HG03342 (cell line): ENCODE measurements at regions not wholly inside any gene's neighbourhood (a gene's known extent, or its start where the extent isn't known, plus 50 kb on each side); places are given as distances from the start of the nearest gene placed in this dataset.

Experiments
- ATAC-seq: cut with Tn5 transposase; IDR thresholded peaks from one replicate; pipeline ENCODE4 v1.9.1; 2021; ENCODE audit warnings: mild to moderate bottlenecking, moderate library complexity; ENCODE audit not compliant: unreplicated experiment

DNA sequence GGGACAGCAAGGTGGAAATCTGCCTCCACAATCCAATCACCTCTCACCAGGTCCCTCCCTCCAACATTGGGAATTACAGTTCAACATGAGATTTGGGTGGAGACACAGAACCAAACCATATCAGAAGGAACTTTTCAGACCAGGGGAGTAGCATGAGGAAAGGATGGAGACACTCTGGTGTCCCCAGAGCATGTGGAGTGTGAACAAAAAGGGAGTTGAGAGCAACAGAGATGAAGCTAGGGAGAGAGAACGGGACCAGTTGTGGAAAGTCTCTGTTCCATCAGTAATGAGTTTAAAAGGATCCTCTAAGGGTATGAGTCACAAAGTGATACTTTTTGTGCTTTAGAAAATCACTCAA, 382.0 kb downstream of the SFMBT2 start:
- no peak for ATAC-seq

DNA sequence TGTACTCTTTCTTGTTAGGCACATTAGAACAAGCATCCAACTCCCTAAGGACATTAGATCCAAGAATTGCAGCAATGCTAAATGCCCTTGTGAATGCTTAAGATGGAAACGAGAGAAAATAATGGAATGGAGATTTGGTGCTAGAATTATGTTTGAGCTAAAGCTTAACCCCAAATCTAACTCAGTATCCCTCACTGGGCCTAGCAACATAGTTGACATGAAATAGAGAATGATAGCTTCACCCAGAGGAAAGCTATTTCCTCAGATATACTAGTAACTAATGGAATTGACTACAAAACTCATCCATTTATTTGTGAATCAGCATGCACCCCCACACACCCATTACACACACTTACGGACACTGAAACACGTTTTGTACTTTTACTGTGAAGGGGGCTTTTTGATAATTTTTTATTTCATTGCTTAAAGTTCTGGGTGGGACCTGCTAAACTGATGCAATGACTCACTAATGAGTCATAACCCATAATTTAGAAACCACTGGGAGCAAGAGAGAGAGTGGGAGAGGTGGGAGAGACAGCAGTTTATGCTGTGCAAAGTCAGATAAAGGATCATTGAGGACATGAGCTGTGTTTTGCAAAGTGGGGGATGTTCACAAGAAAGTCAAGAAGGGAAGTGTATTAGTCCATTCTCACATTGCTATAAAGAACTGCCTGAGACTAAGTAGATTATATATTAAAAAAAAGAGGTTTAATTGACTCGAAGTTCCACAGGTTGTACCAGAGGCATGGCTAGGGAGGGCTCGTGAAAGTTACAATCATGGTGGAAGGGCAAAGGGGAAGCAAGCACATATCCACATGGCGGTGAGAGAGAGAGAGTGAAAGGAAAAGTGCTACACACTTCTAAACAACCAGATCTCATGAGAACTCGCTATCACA, 382.7 kb downstream of the SFMBT2 start:
- ATAC-seq = no peak

DNA sequence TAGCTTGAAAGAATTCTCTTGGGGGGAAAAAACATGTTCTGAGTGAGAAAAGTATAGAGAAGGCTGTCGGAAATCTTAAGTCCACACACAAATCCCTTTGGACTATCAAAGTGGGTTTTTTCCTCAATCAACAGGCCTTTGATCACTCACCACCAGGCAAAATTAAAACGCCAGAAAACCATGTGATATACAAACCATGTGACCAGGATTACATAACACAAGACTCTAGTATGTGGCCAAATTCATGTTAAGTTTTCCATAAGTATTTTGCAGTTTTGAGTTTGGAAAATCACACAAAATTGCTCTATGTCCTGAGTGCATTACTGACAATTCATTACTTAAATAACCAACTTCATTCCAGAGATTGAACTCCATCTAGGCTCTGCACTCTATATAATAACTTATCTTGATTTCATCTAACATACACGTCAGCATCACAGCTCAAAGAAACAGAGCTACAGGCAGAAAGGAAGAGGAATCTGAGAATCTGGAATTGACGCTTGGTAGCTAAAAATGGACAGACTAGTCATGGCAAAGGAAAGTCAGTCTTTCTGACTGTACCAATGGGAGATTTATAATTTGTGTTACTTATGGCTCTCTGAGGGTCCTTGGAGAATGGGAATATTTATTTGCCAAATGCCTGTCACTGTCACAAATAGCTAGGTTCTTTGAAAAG, 383.5 kb downstream of the SFMBT2 start:
- no peak for ATAC-seq

DNA sequence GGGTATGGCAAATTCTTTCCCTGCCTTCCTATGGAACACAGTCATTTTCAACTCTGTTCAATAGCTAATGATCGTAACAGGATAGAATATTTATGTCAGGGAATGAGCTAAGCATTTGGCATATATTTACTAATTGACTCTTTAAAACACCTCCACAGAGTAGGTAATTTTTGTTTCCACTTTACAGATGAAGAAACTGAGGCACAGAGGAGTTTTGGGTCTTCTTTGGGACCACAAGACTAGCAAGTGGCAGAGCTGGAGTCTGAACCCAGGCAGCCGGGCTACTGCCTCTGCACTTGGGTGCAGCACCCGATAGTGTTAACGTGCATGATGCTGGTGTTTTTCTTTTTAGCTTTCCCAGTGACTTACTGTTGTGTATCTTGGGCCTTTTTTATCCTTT, 384.0 kb downstream of the SFMBT2 start:
- ATAC-seq = no peak

DNA sequence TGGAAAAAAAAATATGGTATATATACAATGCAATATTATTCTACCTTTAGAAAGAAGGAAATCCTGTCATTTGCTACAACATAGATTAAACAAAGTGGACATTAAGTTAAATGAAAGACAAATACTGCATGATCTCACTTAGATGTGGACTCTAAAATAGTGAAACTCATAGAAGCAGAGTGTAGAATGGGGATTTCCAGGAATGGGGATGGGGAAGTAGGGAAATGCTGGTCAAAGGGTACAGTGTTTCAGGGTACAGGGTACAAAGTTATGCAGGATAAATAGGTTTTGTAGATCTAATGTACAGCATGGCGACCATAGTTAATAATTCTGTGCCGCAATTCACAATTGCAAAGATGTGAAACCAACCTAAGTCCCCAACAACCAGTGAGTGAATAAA, 385.5 kb downstream of the SFMBT2 start:
- ATAC-seq = no peak

DNA sequence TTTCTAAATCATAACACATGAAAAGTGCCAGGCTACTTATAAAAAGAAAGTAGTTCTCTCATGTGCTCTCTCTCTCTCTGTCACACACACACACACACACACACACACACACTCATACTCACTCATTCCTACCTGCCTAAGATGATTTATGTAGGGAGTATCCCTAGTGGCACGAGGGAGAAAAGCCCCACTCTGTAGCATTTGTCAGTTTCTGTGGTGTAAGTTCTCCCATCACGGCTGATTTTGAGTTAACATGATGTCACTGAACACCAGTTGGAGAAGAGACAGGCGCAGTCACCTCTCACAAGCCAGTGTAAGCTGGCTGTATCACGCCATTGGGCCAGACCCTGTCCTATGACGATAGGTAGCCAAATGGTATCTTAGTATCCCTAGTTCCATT, 395.4 kb downstream of the SFMBT2 start:
- no peak for ATAC-seq

DNA sequence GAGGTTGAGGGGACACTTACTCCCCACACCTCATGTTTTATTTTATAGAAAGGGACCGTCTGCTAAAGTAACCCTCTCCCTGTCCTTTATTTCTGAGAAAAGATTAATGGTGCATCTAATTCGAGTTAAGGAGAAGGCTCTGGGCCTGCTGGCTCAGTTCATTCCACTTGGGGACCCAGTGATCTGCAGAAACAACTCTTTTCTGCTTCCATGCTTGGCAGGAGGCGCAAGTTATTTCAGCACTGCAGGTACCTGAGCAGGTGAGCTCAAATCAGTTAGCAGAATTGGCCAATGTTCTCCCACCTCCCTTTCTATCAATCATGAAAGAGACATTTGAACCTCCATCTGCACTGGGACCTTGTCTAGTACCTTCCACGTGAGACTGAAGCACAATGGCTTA, 396.1 kb downstream of the SFMBT2 start:
- ATAC-seq = no peak

DNA sequence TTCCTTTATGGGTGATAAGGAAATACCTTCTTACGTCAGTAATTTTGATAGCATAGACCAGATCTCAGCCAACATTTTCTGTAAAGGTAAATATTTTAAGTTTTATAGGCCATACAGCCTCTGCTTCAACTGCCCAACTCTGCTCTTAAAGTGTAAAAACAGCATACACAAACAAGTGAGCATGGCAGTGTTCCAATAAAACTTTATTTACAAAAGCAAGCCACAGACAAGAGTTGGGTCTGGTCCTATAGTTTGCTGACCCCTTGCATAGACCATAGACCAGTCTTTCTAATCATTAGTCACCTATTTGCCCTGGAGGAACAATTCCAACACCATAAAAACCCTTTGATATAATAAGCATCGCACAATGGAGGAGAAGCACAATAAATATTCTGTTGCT, 398.8 kb downstream of the SFMBT2 start:
- no peak for ATAC-seq

DNA sequence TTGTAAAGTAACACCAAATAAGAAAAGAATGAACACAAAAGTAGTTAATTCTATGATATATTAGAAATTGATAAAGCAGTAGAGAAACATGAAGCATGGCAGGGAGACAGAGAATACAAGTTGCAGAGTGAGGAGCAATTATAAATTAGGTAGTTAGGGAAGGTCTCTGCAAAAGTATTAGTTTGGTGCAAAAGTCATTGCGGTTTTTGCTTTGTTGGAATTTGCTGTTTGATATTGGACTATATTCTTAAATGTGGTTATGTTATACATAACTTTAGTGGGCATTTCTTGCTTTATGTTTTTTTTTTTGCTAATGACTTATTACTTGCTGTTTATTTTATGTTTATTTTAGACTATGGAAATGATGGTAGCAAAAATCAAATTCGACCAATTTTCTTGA, 402.2 kb downstream of the SFMBT2 start:
- ATAC-seq = no peak

DNA sequence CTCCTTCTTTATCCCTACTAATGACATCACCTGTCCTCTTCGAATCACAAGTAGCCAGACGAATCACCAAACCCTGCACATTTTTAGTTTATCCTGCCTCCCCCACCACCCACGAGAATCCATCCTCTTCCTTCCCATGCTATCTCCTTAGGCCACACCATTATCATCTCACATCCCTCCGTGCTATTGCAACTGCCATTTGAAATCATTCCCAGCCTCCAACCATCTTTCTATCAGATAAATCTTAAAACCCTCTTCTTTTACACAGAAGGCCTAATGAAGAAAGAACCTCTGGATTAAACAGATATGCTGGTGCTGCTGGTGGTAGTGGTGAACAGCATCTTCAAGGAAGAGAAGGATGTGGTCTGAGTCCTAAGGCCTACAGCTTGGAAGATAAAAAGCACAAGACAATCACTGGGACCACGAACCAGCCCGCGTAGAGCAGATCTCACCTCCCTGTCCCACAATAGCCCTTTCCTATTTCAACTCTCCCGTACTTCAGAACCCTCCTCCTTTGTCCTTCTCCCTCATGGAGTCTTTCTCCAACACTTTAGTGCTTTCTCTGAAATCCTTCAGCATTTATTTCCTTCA, 403.1 kb downstream of the SFMBT2 start:
- no peak for ATAC-seq

DNA sequence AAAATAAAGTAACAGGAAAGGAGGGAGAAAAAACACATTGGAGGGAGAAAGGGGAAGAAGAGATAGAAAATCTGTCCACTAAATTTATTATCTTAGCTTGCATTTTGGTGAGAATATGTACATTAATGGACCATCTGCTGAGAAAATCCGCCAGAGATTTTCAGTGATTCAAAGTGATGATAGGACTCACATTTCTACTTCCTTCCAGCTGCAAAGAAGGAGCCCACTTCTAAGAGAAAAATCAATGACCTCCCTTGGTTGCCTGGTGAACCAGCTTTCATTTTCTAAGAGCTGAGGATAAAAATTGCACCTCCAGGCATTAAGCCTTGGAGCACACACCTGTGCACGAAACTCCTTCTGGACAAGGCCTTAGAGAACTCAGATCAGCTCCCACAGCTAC, 404.3 kb downstream of the SFMBT2 start:
- ATAC-seq = no peak

DNA sequence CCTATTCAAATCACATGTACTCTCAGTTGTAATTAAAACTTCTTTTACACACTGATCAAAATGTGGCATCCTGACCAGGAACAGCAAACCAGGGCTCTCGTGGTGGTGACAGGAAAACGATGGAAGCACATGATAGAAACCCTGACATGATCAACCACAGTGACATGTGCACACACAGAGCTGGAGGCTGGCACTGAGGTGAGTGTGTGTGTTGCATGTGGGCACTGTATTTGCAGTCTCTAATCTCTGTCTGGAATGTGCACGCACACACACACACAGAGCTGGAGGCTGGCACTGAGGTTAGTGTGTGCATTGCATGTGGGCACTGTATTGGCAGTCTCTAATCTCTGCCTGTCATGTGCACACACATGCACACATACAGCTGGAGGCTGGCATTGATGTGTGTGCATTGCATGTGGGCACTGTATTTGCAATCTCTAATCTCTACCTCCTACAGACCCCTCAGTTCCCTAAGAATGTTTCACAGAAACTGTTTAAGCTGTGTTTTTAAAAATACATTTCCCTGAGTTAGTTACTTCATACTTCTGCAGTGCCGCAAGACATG, 406.9 kb downstream of the SFMBT2 start:
- ATAC-seq = no peak

DNA sequence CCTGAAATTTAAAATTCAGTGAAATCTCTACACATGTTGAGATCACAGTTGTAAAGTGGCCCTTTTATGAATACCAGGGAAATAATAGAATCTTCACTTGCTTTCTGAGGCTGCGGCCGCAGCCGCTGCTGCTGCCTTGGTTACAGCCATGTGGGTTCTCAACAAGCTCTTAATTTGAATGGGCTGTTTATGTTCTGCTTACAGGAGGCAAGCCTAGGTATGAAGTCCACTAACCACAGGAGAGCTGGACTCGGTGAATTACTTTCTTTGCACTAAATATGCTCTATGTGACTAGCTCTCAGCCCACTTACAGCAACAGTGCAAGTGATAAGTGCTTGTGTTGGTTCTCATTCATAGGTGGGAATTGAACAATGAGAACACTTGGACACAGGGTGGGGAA, 410.8 kb downstream of the SFMBT2 start:
- no peak for ATAC-seq

DNA sequence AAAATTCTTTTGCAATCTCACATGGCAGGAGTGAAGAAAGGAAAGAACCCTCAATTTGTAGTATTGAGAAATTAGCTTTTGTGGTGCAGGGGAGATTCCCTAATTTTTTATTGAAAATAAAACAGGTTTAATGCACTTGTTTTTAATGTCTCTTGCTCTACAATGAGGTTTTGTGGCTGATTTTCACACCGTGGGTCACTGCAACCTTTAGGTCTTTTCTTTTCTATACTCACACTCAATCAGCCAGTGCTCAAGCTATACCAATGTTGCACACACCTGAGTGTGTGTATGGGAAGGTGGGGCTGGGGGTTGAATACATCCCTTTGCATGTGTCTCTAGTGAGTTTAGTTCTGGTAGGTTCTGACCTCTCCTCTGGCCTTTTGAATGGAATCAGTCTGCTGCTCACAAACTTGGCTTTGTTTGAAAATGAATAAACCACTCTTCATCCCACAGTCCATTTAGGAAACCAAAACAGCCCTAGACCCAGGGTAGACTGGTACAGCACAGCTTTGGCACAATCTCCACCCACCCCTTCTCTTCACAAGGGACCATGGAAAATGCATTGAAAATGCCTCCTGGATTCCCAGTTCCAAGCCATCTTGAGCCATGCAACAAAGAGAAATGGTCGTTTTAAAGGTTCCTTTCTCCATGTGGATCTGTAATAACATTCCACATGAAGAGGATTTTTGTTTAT, 411.5 kb downstream of the SFMBT2 start:
- no peak for ATAC-seq

DNA sequence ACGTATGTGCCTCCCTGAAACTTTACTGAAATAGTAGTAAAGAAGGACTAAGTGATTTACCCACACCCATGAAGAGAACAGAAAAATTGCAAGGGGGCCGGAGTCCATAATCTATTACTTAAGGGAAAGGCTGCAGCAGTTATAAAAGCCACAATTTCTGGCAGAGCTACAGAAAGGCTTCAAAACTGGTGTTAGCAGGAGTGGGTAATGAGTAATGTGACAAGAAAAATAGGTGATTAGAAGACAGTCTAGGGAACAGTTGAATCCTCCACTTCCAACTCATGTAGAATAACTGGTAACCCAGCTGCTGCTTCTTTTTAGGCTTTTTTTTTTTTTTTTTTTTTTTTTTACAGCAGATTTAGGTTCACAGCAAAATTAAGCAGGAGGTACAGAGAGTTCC, 413.3 kb downstream of the SFMBT2 start:
- ATAC-seq = no peak

DNA sequence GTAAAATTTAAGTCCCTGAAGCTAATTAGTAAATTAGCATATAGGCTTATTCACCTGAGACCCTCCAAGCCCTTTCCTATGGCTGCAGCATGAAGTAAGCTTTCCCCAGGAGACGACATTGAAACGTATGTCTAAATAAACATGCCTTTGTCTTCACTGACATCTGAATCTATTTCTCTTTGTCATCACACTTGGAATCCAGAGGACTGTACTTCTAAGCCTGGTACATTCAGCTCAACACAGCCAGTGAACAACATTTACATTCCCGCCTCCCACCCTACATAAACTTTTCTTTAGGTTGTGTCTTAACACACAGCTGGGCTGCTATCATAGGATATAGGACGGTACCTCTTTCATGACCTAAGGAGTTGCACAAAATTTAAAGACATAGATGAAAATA, 414.4 kb downstream of the SFMBT2 start:
- ATAC-seq = no peak

DNA sequence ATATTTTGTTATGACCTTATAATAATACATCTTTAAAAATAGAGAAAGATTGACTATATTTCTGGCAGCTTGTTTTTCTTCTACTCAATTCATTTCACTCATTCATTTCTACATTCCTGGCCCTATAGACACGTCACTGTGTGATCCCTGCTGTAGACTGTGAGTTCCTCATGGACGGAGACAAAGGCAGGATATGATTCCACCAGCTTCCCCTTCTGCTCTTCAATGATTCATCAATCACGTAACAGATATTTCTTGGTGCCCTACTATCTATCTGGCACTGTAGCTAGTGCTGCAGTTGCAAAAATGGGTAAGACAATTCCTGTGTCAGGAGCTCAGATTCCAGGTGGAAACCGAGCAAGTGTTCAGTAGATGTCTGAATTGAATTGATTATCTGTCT, 415.0 kb downstream of the SFMBT2 start:
- ATAC-seq = no peak

DNA sequence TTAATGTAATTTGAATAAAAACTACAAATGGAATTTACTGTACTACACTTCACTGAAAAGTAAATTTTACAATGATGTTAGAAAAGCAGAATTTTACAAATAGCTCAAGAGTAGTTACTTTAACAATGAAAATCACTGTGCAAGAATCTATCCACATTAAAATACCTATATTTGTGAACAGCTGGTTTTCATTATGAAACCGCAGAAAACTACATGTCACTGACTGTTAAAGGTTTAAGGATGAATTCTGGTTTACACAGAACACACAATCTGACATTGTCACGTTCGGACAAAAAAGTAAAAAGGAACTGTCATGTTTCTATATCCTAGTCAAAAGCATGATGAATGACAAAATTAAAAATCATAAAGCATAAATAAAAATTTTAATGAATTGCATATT, 415.3 kb upstream of the PRKCQ start:
- no peak for ATAC-seq

DNA sequence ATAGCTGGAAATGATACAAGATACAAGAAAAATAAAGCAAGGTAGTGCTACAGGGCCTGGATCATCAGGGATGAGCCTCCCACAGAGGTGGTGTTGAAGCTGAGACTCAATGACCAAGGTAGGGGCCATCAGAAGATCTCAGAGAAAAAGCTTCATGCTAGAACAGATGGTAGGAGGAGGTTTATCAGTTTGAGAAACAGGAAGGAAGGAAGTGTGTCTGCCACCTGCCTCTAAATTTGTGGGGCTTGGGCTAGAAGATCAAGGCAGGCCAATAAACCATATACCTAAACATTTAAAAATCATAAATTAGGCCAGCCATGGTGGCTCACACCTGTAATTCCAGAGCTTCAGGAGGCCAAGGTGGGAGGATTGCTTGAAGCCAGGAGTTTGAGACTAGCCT, 410.8 kb upstream of the PRKCQ start:
- ATAC-seq = no peak

DNA sequence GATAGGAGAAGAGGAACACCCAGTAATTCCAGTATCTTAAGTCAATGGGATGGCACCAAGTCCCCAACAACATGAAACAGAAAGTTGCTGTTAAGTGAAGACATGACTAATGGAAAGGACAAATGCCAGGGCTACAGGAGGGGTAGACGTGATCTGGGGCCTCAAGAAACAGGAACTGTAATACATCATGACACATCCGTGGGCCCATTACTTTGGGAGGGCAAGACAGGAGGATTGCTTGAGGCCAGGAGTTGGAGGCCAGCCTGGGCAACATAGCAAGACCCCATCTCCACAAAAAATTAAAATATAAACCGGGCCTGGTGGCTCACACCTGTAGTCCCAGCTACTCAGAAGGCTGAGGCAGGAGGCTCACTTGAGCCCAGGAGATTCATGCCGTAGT, 408.6 kb upstream of the PRKCQ start:
- ATAC-seq = no peak

DNA sequence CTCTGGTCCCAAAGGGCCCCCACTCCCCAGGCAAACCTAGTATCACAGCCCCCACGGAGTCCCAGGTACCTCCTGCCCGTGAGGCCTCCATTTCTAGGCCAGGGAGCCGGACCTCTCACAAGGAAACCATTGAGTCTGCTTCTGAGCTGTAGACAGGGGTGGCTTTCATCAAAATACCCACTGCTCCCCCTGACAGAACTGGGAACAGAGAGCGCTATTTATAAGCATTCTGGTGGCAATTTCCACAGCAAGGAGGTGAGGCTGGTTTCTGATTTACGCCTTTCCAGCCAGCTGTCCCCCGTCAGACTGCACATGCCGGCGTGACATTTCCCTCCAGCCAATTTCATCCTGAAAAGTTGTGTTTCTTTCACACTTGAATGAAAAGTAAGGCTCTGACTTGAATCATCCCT, 407.5 kb upstream of the PRKCQ start:
- no peak for ATAC-seq
